ENCODE measurements at regions not wholly inside any gene's neighbourhood (a gene's known extent, or its start where the extent isn't known, plus 50 kb on each side); places are given as distances from the start of the nearest gene placed in this dataset.
"Not testable (repeated sequence)": the region's sequence is repeated elsewhere in the genome, so short reads cannot be mapped to it uniquely, and the experiment has no call there.

GRCh38 chr11:135011313-135011712, 599.3 kb upstream of the B3GAT1 start:
- H3K27me3 ChIP-seq (replicated peaks in 1 of 4; ENCODE audit: control insufficient read depth in 3 of 4, extremely low read depth in 1 of 4, insufficient read depth in 3 of 4, low read length in 3 of 4); FAIRE-seq; H3K14ac ChIP-seq (ENCODE audit: insufficient read length); H3K4ac ChIP-seq (replicated peaks; ENCODE audit: insufficient read length, low read depth, low read length); H3K23ac ChIP-seq (ENCODE audit: insufficient read length); H2AFZ ChIP-seq (ENCODE audit: low read length); H3K4me1 ChIP-seq (replicated peaks in 1 of 4; ENCODE audit: control insufficient read depth in 3 of 4, insufficient read depth in 4 of 4, low read length in 3 of 4); H3K9me3 ChIP-seq (ENCODE audit: insufficient read depth in 2 of 2, low read depth in 1 of 2, low read length in 1 of 2); H3K56ac ChIP-seq (replicated peaks; ENCODE audit: insufficient read length, low read depth, low read length); H4K8ac ChIP-seq (ENCODE audit: extremely low read depth, insufficient read depth, low read length); H2BK20ac ChIP-seq (ENCODE audit: low read length); H3K4me2 ChIP-seq (ENCODE audit: insufficient read depth in 1 of 2, low read depth in 2 of 2, low read length in 2 of 2); H2AK5ac ChIP-seq (ENCODE audit: low read depth, low read length); H4K91ac ChIP-seq (replicated peaks; ENCODE audit: insufficient read length, low read length); H3K79me1 ChIP-seq (ENCODE audit: low read depth, low read length); H3K36me3 ChIP-seq (ENCODE audit: control insufficient read depth in 2 of 4, insufficient read depth in 4 of 4, low read length in 3 of 4); H3K4me3 ChIP-seq (ENCODE audit: extremely low read depth in 1 of 4, insufficient read depth in 2 of 4, low read depth in 3 of 4, low read length in 4 of 4); H4K5ac ChIP-seq (ENCODE audit: insufficient read length, low read depth, low read length); DNase-seq (ENCODE audit: low read depth in 1 of 2, low spot score in 2 of 2); H2BK5ac ChIP-seq (ENCODE audit: low read depth, low read length); H2BK12ac ChIP-seq (ENCODE audit: low read depth, low read length); H3K9ac ChIP-seq (replicated peaks in 1 of 4; ENCODE audit: extremely low read depth in 1 of 4, low read depth in 3 of 4, low read length in 3 of 4); H3K18ac ChIP-seq (ENCODE audit: extremely low read depth, low read length); POLR2A ChIA-PET (ENCODE audit: partially characterized antibody); H3K79me2 ChIP-seq (ENCODE audit: control insufficient read depth in 1 of 2, insufficient read depth in 2 of 2, low read length in 2 of 2); H2BK15ac ChIP-seq (ENCODE audit: low read length); H2BK120ac ChIP-seq (replicated peaks; ENCODE audit: low read depth, low read length); H4K20me1 ChIP-seq (replicated peaks in 1 of 2; ENCODE audit: control insufficient read depth in 1 of 2, insufficient read depth in 2 of 2, low read length in 2 of 2); H3K23me2 ChIP-seq (ENCODE audit: low read depth, low read length); H3K27ac ChIP-seq (ENCODE audit: low read depth, low read length): not testable (repeated sequence)
- 63% methylated on average over 2 of the region's 2 CpGs; no CpG with 5 or more reads in 1 of the 2 experiments for WGBS, 2 experiments (ENCODE audit: extremely low coverage in 1 of 2, insufficient coverage in 1 of 2, insufficient read length in 1 of 2, insufficient replicate concordance in 2 of 2, low coverage in 1 of 2, low lambda C conversion rate in 2 of 2, missing lambda C conversion rate in 1 of 2)
- CTCF ChIA-PET (ENCODE audit: partially characterized antibody) = interaction anchor here (1.6 kb wide), 1 partner anchor 38 kb away, joined by 5 read pairs; no protein-coding TSS in a partner anchor
